ENCODE measurements at regions not wholly inside any gene's neighbourhood (a gene's known extent, or its start where the extent isn't known, plus 50 kb on each side); places are given as distances from the start of the nearest gene placed in this dataset.

DNA sequence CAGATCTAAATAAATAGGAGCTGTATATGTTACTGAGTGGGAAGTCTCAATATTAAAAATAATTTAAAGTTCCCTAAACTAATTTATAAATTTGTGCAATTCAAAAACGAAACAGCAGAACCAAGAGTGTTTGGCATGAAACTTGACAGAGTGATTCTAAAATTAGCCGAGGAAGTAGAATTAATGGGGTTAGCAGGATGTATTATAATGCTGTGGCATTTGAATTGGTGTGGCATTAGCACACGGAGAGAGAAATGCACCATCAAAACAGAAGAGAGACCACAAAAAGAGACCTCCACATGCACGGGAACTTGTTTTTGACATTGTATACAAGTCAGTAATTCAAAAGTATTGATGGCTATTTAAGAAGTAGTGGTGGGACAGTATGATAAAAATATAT, 366.0 kb upstream of the RGS6 start:
- TF ChIP-seq, protein P1, sequence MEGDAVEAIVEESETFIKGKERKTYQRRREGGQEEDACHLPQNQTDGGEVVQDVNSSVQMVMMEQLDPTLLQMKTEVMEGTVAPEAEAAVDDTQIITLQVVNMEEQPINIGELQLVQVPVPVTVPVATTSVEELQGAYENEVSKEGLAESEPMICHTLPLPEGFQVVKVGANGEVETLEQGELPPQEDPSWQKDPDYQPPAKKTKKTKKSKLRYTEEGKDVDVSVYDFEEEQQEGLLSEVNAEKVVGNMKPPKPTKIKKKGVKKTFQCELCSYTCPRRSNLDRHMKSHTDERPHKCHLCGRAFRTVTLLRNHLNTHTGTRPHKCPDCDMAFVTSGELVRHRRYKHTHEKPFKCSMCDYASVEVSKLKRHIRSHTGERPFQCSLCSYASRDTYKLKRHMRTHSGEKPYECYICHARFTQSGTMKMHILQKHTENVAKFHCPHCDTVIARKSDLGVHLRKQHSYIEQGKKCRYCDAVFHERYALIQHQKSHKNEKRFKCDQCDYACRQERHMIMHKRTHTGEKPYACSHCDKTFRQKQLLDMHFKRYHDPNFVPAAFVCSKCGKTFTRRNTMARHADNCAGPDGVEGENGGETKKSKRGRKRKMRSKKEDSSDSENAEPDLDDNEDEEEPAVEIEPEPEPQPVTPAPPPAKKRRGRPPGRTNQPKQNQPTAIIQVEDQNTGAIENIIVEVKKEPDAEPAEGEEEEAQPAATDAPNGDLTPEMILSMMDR (IDR thresholded peaks at IDR 0.05): no peak
- TF ChIP-seq POLR2A (IDR thresholded peaks at IDR 0.05; ENCODE audit: low read depth): no peak
- TF ChIP-seq EP300 (IDR thresholded peaks at IDR 0.05): no peak

Data from esophagus muscularis mucosa (tissue), 4 donors.